Fibroblast of skin of left biceps (primary cell): ENCODE measurements at regions not wholly inside any gene's neighbourhood (a gene's known extent, or its start where the extent isn't known, plus 50 kb on each side); places are given as distances from the start of the nearest gene placed in this dataset.

Experiments used
- DNase-seq, 2 experiments: peaks; one replicate each; pipeline ENCODE4 v3.0.0-alpha.2; 2013; ENCODE audit warnings: low read depth in 2 of 2

- DNase-seq = no peak
Observed at GRCh38 chr7:156456032-156456431, 184.5 kb upstream of the RNF32 start.

GRCh38 chr7:156450473-156450872 is 190.1 kb upstream of the RNF32 start:
- DNase-seq = no peak

GRCh38 chr7:156448918-156449317 is 191.7 kb upstream of the RNF32 start:
- no peak for DNase-seq

GRCh38 chr7:156446990-156447389 is 193.6 kb upstream of the RNF32 start:
- DNase-seq = no peak

GRCh38 chr7:156445997-156446761 is 194.4 kb upstream of the RNF32 start:
- no peak for DNase-seq

- DNase-seq = no peak
Observed at GRCh38 chr7:156442516-156442915, 198.1 kb upstream of the RNF32 start.

- DNase-seq = no peak
Observed at GRCh38 chr7:156440456-156440855, 200.1 kb upstream of the RNF32 start.

- no peak for DNase-seq
Observed at GRCh38 chr7:156438011-156438410, 202.6 kb upstream of the RNF32 start.

GRCh38 chr7:156437021-156437614 is 203.5 kb upstream of the RNF32 start:
- no peak for DNase-seq

GRCh38 chr7:156435486-156436231 is 204.9 kb upstream of the RNF32 start:
- no peak for DNase-seq

- DNase-seq = no peak
Observed at GRCh38 chr7:156434706-156435105, 205.9 kb upstream of the RNF32 start.

- DNase-seq = no peak
Observed at GRCh38 chr7:156432018-156432417, 208.6 kb upstream of the RNF32 start.

GRCh38 chr7:156430109-156430508 is 210.5 kb upstream of the RNF32 start:
- no peak for DNase-seq

GRCh38 chr7:156429514-156429913 is 211.1 kb upstream of the RNF32 start:
- no peak for DNase-seq

GRCh38 chr7:156423876-156424275 is 216.7 kb upstream of the RNF32 start:
- DNase-seq = no peak

- DNase-seq = no peak
Observed at GRCh38 chr7:156420496-156420895, 220.1 kb upstream of the RNF32 start.

GRCh38 chr7:156419782-156420181 is 220.8 kb upstream of the RNF32 start:
- DNase-seq = no peak

GRCh38 chr7:156402255-156402654 is 238.3 kb upstream of the RNF32 start:
- DNase-seq = no peak

GRCh38 chr7:156401617-156402016 is 239.0 kb upstream of the RNF32 start:
- no peak for DNase-seq

GRCh38 chr7:156400046-156400445 is 240.5 kb upstream of the RNF32 start:
- DNase-seq = no peak

- no peak for DNase-seq
Observed at GRCh38 chr7:156397249-156397648, 243.3 kb upstream of the RNF32 start.

- no peak for DNase-seq
Observed at GRCh38 chr7:156389116-156389692, 251.4 kb upstream of the RNF32 start.

- DNase-seq = no peak
Observed at GRCh38 chr7:156386097-156386496, 254.5 kb upstream of the RNF32 start.
